Heart right ventricle (tissue), 16 donors: ENCODE measurements at regions not wholly inside any gene's neighbourhood (a gene's known extent, or its start where the extent isn't known, plus 50 kb on each side); places are given as distances from the start of the nearest gene placed in this dataset.

ENCODE experiments used
- ATAC-seq, 8 donors: fragments of 200-7000 bp; cut with Tn5 transposase; one replicate each; pipeline ENCODE4 v1.9.1; 2020; ENCODE audit warnings: mild to moderate bottlenecking in 8 of 8, moderate library complexity in 8 of 8, moderate number of reproducible peaks in 1 of 8
- DNase-seq, 2 donors: peaks; one replicate each; pipeline ENCODE4 v3.0.0-alpha.2; 2020
- H3K27ac ChIP-seq, 10 donors: fragments of 200-600 bp; sonication (generic) in 2 of 10; one replicate each; pipeline versions ENCODE4 v1.5.0 to v1.8.0; 2020 to 2022; ENCODE audit warnings: mild to moderate bottlenecking in 3 of 10
- H3K27me3 ChIP-seq, 7 donors: fragments of 200-600 bp; one replicate each; pipeline ENCODE4 v1.8.0; 2021 to 2022; ENCODE audit warnings: mild to moderate bottlenecking in 2 of 7
- H3K36me3 ChIP-seq, 9 donors: fragments of 200-600 bp; sonication (generic) in 1 of 9; one replicate each; pipeline versions ENCODE4 v1.5.0 to v1.8.0; 2020 to 2022; ENCODE audit warnings: mild to moderate bottlenecking in 2 of 9
- H3K4me1 ChIP-seq, 9 donors: fragments of 200-600 bp; sonication (generic) in 1 of 9; one replicate each; pipeline versions ENCODE4 v1.5.0 to v1.8.0; 2020 to 2022; ENCODE audit warnings: mild to moderate bottlenecking in 4 of 9
- H3K4me3 ChIP-seq, 10 donors: fragments of 200-600 bp; sonication (generic) in 2 of 10; one replicate each; pipeline versions ENCODE4 v1.5.0 to v1.8.0; 2020 to 2022; ENCODE audit warnings: mild to moderate bottlenecking in 7 of 10, moderate library complexity in 2 of 10
- H3K9me3 ChIP-seq, 11 donors: fragments of 200-600 bp in 10 of 11; sonication (generic) in 2 of 11; one replicate each; pipeline versions ENCODE4 v1.5.0 to v1.8.0; 2013 to 2022; ENCODE audit warnings: mild to moderate bottlenecking in 2 of 11, control low read depth in 1 of 11, moderate library complexity in 1 of 11
- WGBS, 2 donors: extraction: QIAGEN DNeasy Blood & Tissue Kit; methylation state at CpG; one replicate each; pipeline ENCODE4 v1.1.7; 2013; ENCODE audit warnings: inconsistent platforms in 1 of 2; 5-methylcytosine and 5-hydroxymethylcytosine counted together
- intact Hi-C, 10 donors: fragments of 100-400 bp; cut with DNase I; formaldehyde crosslinking; loops; one replicate each; pipeline versions ENCODE4 v1.11.1 to v1.14.2; 2022
- TF ChIP-seq, protein P1 (sequence below), 9 donors: fragments of 200-600 bp; sonication (generic) in 2 of 9; IDR thresholded peaks; one replicate each; pipeline versions ENCODE4 v1.5.0 to v1.8.0; 2021 to 2022; ENCODE audit warnings: antibody characterized with exemption in 9 of 9, mild to moderate bottlenecking in 5 of 9, moderate library complexity in 1 of 9
- donor health status: Arrhythmogenic right ventricular cardiomyopathy.
- donor health status: ischemic (EF 13 %, LVEDD 7.1; RV severe dilation, severe dysfunction).
- donor health status: healthy with polysubstance abuse.
- donor health status: DM: no; HTN: yes; CAD: no.
- donor health status: DM: no; HTN: no; CAD: no.
- donor health status: ischemic (EF 25% LVEDD 6.9; RV normal size, moderate dysfunction).
- donor health status: ischemic (EF 25% LVEDD 5.7; RV mildly dilated, moderate dysfunction).
- donor health status: healthy.
- donor health status: DM: yes; HTN: yes; CAD: no.
- donor health status: Ischemic cardiomyopathy.
- donor health status: ischemic (EF 35%, LVEDD 5.7; RV mildly dilated, moderate dysfunction).
- donor health status: nonischemic (EF 11% LVEDD 7.7; RV severe dilation, severe dysfunction).
- donor health status: DM: yes; HTN: yes; CAD: no.
- donor health status: PGD.
- donor health status: ischemic (EF 29% LVEDD 5.4; RV normal size, mild dysfunction).
- donor health status: nonischemic (EF 23%, LVEDD 6.1; RV moderate dilation, normal function).

DNA sequence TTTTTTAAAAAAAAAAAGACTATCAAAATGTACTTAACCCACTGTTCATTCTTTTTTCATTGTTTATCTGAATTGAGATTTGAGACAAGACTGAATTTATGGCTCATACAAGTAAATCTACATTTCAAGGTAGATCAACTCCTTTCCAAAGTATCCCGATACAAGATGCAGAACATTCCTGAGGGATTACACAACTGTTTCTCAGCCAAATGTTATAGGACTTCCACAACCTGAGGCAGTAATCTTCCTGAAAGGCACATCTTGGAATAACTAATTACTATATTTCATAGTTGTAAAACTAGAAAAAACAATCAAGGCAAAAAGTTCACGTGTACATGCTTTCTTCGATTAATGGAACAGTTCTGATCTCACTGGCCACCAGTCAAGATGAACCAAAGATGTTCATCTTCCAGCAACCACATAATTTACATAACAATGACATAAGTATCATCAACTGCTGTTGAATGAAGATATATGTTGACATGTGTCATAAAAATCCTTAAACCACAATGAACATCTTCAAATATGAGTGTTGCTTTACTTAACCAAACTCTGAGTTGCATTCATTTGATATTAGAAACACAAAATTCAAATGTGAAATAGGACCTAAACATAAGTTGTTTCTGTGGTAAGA is 225.2 kb upstream of the DKK2 start:
- 73 to 78% methylated on average over 3 of the region's 3 CpGs for WGBS, 2 donors
- Histone ChIP-seq H3K36me3 (no peaks in the 10 kb centered on the region), H3K9me3 (no peaks in the 10 kb centered on the region), H3K4me1 (no peaks in the 10 kb centered on the region), H3K27ac (no peak overlapping the region), H3K27me3 (no peaks in the 10 kb centered on the region), H3K4me3 (no peak overlapping the region)
- intact Hi-C loops, result no loop called here
- DNase-seq (no peak), ATAC-seq (no peak)
- TF ChIP-seq, protein P1, sequence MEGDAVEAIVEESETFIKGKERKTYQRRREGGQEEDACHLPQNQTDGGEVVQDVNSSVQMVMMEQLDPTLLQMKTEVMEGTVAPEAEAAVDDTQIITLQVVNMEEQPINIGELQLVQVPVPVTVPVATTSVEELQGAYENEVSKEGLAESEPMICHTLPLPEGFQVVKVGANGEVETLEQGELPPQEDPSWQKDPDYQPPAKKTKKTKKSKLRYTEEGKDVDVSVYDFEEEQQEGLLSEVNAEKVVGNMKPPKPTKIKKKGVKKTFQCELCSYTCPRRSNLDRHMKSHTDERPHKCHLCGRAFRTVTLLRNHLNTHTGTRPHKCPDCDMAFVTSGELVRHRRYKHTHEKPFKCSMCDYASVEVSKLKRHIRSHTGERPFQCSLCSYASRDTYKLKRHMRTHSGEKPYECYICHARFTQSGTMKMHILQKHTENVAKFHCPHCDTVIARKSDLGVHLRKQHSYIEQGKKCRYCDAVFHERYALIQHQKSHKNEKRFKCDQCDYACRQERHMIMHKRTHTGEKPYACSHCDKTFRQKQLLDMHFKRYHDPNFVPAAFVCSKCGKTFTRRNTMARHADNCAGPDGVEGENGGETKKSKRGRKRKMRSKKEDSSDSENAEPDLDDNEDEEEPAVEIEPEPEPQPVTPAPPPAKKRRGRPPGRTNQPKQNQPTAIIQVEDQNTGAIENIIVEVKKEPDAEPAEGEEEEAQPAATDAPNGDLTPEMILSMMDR (IDR thresholded peaks at IDR 0.05), result no peak

DNA sequence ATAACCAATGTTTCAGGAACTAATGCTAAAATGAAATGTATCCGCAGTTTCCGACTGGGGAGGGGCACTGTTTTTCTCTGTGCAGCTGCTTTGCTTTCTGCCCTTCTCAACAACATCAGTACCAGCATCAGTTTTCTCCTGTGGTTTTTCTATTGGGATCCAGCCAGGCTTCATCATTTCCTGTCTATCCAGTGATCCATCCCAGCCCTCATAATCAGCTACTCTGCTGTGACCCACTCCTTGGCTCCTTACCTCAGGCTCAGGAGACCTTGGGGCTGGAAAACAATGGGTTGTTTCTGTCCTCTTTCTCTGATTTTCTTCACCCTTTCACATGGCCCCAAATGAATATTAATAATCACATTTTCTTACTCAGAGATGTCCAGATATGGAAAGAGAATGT is 222.2 kb upstream of the DKK2 start:
- ATAC-seq (no peak), DNase-seq (no peak)
- no peaks in the 10 kb centered on the region for H3K27me3 ChIP-seq
- H3K9me3 ChIP-seq, result no peaks in the 10 kb centered on the region
- no peak overlapping the region for H3K4me3 ChIP-seq
- 68 to 72% methylated on average over 2 of the region's 2 CpGs for WGBS, 2 donors
- TF ChIP-seq, protein P1 (IDR thresholded peaks at IDR 0.05), result no peak
- H3K4me1 ChIP-seq, result no peaks in the 10 kb centered on the region
- no peaks in the 10 kb centered on the region for H3K36me3 ChIP-seq
- intact Hi-C loops, result no loop called here
- no peak overlapping the region for H3K27ac ChIP-seq

DNA sequence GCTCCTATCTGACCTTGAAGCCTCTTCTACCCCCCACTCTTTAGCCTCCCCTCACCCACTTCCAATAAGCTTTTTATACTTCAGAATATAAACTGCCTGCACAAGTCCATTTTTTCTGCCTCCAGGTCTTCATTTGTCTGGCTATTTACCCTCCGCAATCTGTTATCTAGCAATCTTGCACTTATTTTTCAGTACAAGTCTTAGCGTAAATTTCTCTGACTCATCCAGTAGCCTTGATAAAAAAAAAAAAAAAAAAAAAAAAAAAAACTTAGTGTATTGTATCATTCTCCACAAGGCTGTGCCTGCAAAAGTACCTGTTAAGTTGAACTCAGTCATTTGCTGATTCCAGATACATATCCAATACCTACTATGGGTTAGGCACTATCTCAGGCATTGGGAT is 219.5 kb upstream of the DKK2 start:
- no peak overlapping the region for H3K4me3 ChIP-seq
- intact Hi-C loops, result no loop called here
- DNase-seq (no peak), ATAC-seq (no peak)
- TF ChIP-seq, protein P1 (IDR thresholded peaks at IDR 0.05), result no peak
- 68 to 86% methylated on average over 2 of the region's 2 CpGs for WGBS, 2 donors
- H3K27ac ChIP-seq, result no peak overlapping the region
- H3K36me3 ChIP-seq, result no peaks in the 10 kb centered on the region
- H3K4me1 ChIP-seq, result no peaks in the 10 kb centered on the region
- H3K27me3 ChIP-seq, result no peaks in the 10 kb centered on the region
- H3K9me3 ChIP-seq, result no peaks in the 10 kb centered on the region

DNA sequence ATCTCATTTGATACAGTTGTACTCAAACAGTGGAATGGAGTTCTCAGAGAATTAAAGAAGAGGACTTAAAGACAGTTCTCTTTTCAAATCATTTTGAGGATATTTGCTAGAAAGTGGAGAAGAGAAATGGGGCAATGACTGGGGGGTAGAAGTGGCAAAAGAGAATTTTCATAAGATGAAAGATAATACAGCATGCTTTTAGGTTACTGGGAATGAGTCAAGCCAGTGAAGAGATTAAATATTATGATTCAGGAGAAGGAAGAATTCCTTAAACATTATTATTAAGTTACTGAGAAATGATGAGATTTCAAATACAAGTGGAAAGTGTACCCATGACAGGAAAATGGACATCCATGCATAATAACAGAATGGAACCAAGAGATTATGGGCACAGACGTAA is 219.0 kb upstream of the DKK2 start:
- no peaks in the 10 kb centered on the region for H3K4me1 ChIP-seq
- DNase-seq (no peak), ATAC-seq (no peak)
- H3K27me3 ChIP-seq, result no peaks in the 10 kb centered on the region
- TF ChIP-seq, protein P1 (IDR thresholded peaks at IDR 0.05), result no peak
- H3K9me3 ChIP-seq, result no peaks in the 10 kb centered on the region
- no peak overlapping the region for H3K4me3 ChIP-seq
- intact Hi-C loops, result no loop called here
- no peak overlapping the region for H3K27ac ChIP-seq
- WGBS, 2 donors, result 76 to 81% methylated on average over 1 of the region's 1 CpG
- H3K36me3 ChIP-seq, result no peaks in the 10 kb centered on the region
